ENCODE measurements at regions not wholly inside any gene's neighbourhood (a gene's known extent, or its start where the extent isn't known, plus 50 kb on each side); places are given as distances from the start of the nearest gene placed in this dataset.

GRCh38 chr16:54231919-54232318 is 54.7 kb downstream of the IRX3 start:
- no peak for DNase-seq
- no peak overlapping the region for H3K27ac ChIP-seq
- intact Hi-C loops (cut with DNase I; ENCODE audit: low total_unique reads), result no loop called here
- no peaks in the 10 kb centered on the region for H3K36me3 ChIP-seq
- H3K4me1 ChIP-seq, result no peaks in the 10 kb centered on the region
- no peak overlapping the region for H3K4me3 ChIP-seq
- TF ChIP-seq POLR2A (IDR thresholded peaks at IDR 0.05) (no peak), CTCF (IDR thresholded peaks at IDR 0.05) (no peak)
- H3K9me3 ChIP-seq, result no peaks in the 10 kb centered on the region
- no peaks in the 10 kb centered on the region for H3K27me3 ChIP-seq

GRCh38 chr16:54231336-54231735 is 55.3 kb downstream of the IRX3 start:
- H3K9me3 ChIP-seq, result no peaks in the 10 kb centered on the region
- H3K27ac ChIP-seq, result no peak overlapping the region
- intact Hi-C loops (cut with DNase I; ENCODE audit: low total_unique reads), result no loop called here
- no peak for DNase-seq
- no peak overlapping the region for H3K4me3 ChIP-seq
- TF ChIP-seq CTCF (IDR thresholded peaks at IDR 0.05), result no peak
- H3K36me3 ChIP-seq, result no peaks in the 10 kb centered on the region
- H3K4me1 ChIP-seq, result no peaks in the 10 kb centered on the region
- H3K27me3 ChIP-seq, result no peaks in the 10 kb centered on the region

DNA sequence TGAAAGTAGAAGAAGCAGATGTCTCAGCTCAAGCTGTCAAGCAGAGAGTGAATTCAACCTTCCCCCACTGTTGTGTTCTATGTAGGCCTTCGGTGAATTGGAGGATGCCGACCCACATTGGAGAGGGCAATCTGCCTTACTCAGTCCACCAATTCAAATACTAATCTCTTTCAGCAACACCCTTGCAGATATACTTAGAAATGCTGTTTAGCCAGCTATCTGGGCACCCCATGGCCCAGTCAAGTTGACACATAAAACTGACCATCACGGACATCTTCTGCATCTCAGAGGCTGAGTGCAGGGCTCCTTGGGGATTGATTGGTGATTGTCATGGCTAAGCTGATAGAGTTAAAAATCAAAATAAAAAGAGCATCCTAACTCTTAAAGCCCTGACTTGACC is 58.3 kb downstream of the IRX3 start:
- intact Hi-C loops (cut with DNase I; ENCODE audit: low total_unique reads), result no loop called here
- no peak overlapping the region for H3K27ac ChIP-seq
- no peaks in the 10 kb centered on the region for H3K36me3 ChIP-seq
- DNase-seq, result no peak
- H3K9me3 ChIP-seq, result no peaks in the 10 kb centered on the region
- H3K27me3 ChIP-seq, result no peaks in the 10 kb centered on the region
- no peak for TF ChIP-seq CTCF (IDR thresholded peaks at IDR 0.05)
- no peak for TF ChIP-seq POLR2A (IDR thresholded peaks at IDR 0.05)
- no peak overlapping the region for H3K4me3 ChIP-seq
- H3K4me1 ChIP-seq, result no peaks in the 10 kb centered on the region

- Histone ChIP-seq H3K9me3 (no peaks in the 10 kb centered on the region), H3K4me1 (no peaks in the 10 kb centered on the region), H3K27me3 (no peaks in the 10 kb centered on the region), H3K36me3 (no peaks in the 10 kb centered on the region), H3K27ac (no peak overlapping the region), H3K4me3 (no peak overlapping the region)
- TF ChIP-seq POLR2A (IDR thresholded peaks at IDR 0.05) (no peak), CTCF (IDR thresholded peaks at IDR 0.05) (no peak)
- DNase-seq, result no peak
- intact Hi-C loops (cut with DNase I; ENCODE audit: low total_unique reads), result no loop called here
These were observed 60.1 kb downstream of the IRX3 start for GRCh38 chr16:54226296-54227010.

DNA sequence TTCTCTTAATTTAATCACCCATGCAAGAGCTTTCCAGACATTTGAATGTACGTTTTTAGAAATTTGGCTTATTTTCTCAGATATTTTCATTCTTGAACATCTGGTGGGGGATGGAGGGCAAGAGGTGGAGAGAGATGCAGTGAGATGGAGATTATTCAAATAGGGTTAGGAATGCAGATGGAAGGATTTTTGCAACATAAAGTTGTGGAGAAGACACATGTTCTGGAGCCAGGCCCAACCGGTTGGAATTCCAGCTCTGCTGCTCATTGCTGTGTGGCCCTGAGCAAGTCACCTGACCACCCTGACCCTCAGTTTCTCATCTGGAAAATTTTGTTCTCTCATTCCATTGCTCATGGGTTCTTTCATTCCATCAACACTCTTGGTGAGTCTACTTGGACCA is 66.9 kb downstream of the IRX3 start:
- intact Hi-C loops (cut with DNase I; ENCODE audit: low total_unique reads), result no loop called here
- Histone ChIP-seq H3K27ac (no peak overlapping the region), H3K27me3 (no peaks in the 10 kb centered on the region), H3K9me3 (no peaks in the 10 kb centered on the region), H3K4me1 (no peaks in the 10 kb centered on the region), H3K4me3 (no peak overlapping the region), H3K36me3 (no peaks in the 10 kb centered on the region)
- DNase-seq, result no peak
- TF ChIP-seq POLR2A (IDR thresholded peaks at IDR 0.05), result no peak

- DNase-seq, result no peak
These were observed 69.9 kb downstream of the IRX3 start for GRCh38 chr16:54216688-54217087.

More at GRCh38 chr16:54216688-54217087, 69.9 kb downstream of the IRX3 start:
- Histone ChIP-seq H3K27me3 (no peaks in the 10 kb centered on the region), H3K27ac (no peak overlapping the region), H3K4me1 (no peaks in the 10 kb centered on the region), H3K36me3 (no peaks in the 10 kb centered on the region), H3K4me3 (no peak overlapping the region), H3K9me3 (no peaks in the 10 kb centered on the region)
- no peak for TF ChIP-seq POLR2A (IDR thresholded peaks at IDR 0.05)
- TF ChIP-seq CTCF (IDR thresholded peaks at IDR 0.05), result no peak
- intact Hi-C loops (cut with DNase I; ENCODE audit: low total_unique reads), result no loop called here
